Glutamatergic neuron (in vitro differentiated cells): ENCODE measurements at regions not wholly inside any gene's neighbourhood (a gene's known extent, or its start where the extent isn't known, plus 50 kb on each side); places are given as distances from the start of the nearest gene placed in this dataset.
"Not testable (repeated sequence)": the region's sequence is repeated elsewhere in the genome, so short reads cannot be mapped to it uniquely, and the experiment has no call there.

Experiments used
- DNase-seq: peaks from one replicate; pipeline ENCODE4 v3.0.0; 2022
- H3K27ac Mint-ChIP-seq: one replicate; pipeline ENCODE4 v1.8.0; 2020; ENCODE audit warnings: mild to moderate bottlenecking, mixed read lengths, inconsistent platforms; ENCODE audit not compliant: unreplicated experiment
- H3K27me3 Mint-ChIP-seq: one replicate; pipeline ENCODE4 v1.8.0; 2020; ENCODE audit warnings: mild to moderate bottlenecking, moderate library complexity, mixed read lengths, inconsistent platforms; ENCODE audit not compliant: unreplicated experiment
- H3K36me3 Mint-ChIP-seq: one replicate; pipeline ENCODE4 v1.8.0; 2020; ENCODE audit warnings: mild to moderate bottlenecking, mixed read lengths, inconsistent platforms; ENCODE audit not compliant: unreplicated experiment
- H3K4me1 Mint-ChIP-seq: one replicate; pipeline ENCODE4 v1.8.0; 2020; ENCODE audit warnings: mild to moderate bottlenecking, low read depth, mixed read lengths, inconsistent platforms; ENCODE audit not compliant: unreplicated experiment
- H3K4me3 Mint-ChIP-seq: one replicate; pipeline ENCODE4 v1.8.0; 2020; ENCODE audit warnings: mild to moderate bottlenecking, mixed read lengths, inconsistent platforms; ENCODE audit not compliant: unreplicated experiment
- H3K9me3 Mint-ChIP-seq: one replicate; pipeline ENCODE4 v1.8.0; 2020; ENCODE audit warnings: mild to moderate bottlenecking, moderate library complexity, mixed read lengths, inconsistent platforms; ENCODE audit not compliant: unreplicated experiment
- CTCF ChIP-seq: fragments of 200-600 bp; sonication (generic); IDR thresholded peaks from one replicate; pipeline ENCODE4 v1.5.0; 2021; ENCODE audit not compliant: partially characterized antibody, unreplicated experiment

DNA sequence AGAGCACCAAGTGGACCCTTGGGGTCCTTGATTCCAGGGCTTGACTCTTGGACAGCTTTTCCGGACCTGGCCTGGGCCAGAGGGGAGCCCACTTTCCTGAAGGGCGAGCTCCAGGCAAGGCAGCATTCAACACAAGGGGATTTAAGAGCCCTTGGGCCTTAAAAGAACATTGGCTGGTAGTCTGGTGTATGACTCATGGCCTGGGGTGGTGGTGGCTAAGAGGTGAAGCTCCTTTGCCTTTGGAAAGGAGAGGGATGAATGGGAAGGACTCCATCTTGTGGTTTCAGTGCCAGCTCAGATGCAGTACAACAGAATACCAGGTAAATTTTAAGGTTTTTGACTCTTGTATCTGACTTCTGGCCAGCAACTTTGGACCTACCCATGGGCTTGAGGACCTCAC is 760.7 kb downstream of the GRIK2 start:
- Mint-ChIP-seq H3K4me1 (no peaks in the 10 kb centered on the region), H3K27me3 (no peaks in the 10 kb centered on the region), H3K27ac (no peak overlapping the region), H3K4me3 (no peak overlapping the region), H3K36me3 (no peaks in the 10 kb centered on the region), H3K9me3 (no peaks in the 10 kb centered on the region)
- DNase-seq, result no peak
- TF ChIP-seq CTCF, result no peak

GRCh38 chr6:102154874-102155273 is 761.4 kb downstream of the GRIK2 start:
- H3K4me3 Mint-ChIP-seq, result no peak overlapping the region
- no peak for TF ChIP-seq CTCF
- no peaks in the 10 kb centered on the region for H3K4me1 Mint-ChIP-seq
- no peak overlapping the region for H3K27ac Mint-ChIP-seq
- DNase-seq, result no peak
- no peaks in the 10 kb centered on the region for H3K27me3 Mint-ChIP-seq
- no peaks in the 10 kb centered on the region for H3K9me3 Mint-ChIP-seq
- H3K36me3 Mint-ChIP-seq, result no peaks in the 10 kb centered on the region

GRCh38 chr6:102169802-102170201 is 776.3 kb downstream of the GRIK2 start:
- not testable (repeated sequence) for H3K4me1 Mint-ChIP-seq

DNA sequence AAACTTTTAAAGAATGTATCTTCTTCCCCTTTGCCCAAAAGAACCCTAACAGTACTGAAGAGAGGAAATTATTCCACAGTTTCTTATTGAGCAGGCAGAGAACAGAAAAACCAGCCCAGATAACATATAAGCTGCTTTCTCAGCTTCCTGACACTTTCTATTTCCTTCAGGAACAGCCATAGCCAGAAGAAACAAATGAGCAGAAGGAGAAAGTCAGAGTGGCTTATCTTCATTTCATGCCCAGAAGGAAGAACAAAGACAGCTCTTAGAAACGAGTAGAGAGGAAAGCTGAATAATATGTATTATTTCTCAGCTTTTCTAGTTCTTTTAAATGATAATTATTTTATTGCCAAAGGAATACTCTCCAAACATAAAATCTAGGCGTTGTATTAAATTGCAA is 793.7 kb downstream of the GRIK2 start:
- no peak for DNase-seq
- no peaks in the 10 kb centered on the region for H3K27me3 Mint-ChIP-seq
- no peak overlapping the region for H3K27ac Mint-ChIP-seq
- H3K4me3 Mint-ChIP-seq, result no peak overlapping the region
- H3K4me1 Mint-ChIP-seq, result no peaks in the 10 kb centered on the region
- no peaks in the 10 kb centered on the region for H3K9me3 Mint-ChIP-seq
- no peak for TF ChIP-seq CTCF
- no peaks in the 10 kb centered on the region for H3K36me3 Mint-ChIP-seq

More at GRCh38 chr6:102169802-102170201, 776.3 kb downstream of the GRIK2 start:
- DNase-seq, H3K9me3 Mint-ChIP-seq, H3K27me3 Mint-ChIP-seq, H3K36me3 Mint-ChIP-seq, H3K4me3 Mint-ChIP-seq, H3K27ac Mint-ChIP-seq: not testable (repeated sequence)

- no peak for TF ChIP-seq CTCF
- peaks cover 2% of the 10 kb centered on the region for H3K27me3 Mint-ChIP-seq
- no peak overlapping the region for H3K4me3 Mint-ChIP-seq
- peaks cover 19% of the 10 kb centered on the region for H3K9me3 Mint-ChIP-seq
- H3K27ac Mint-ChIP-seq, result no peak overlapping the region
- H3K4me1 Mint-ChIP-seq, result no peaks in the 10 kb centered on the region
- H3K36me3 Mint-ChIP-seq, result peaks cover 24% of the 10 kb centered on the region
- DNase-seq, result no peak
Measured at GRCh38 chr6:102195311-102195710, 801.8 kb downstream of the GRIK2 start.

DNA sequence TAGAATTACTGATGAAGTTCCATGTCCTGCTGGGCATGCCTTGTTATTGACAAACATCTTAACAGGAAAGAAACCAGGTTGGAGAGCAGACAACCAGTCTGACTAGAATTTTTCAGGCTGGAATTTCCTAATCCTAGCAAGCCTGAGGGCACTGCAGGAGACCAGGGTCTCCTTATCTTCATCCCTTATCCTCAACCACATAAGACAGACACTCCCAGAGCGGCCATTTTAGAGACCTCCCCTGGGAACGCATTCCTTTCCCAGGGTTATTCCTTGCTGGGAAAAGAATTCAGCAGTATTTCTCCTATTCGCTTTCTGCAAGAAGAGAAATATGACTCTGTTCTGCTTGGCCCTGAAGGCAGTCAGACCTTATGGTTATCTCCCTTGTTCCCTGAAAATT is 803.7 kb downstream of the GRIK2 start:
- no peak overlapping the region for H3K4me3 Mint-ChIP-seq
- no peaks in the 10 kb centered on the region for H3K4me1 Mint-ChIP-seq
- TF ChIP-seq CTCF, result no peak
- DNase-seq, result peak; percentile 24
- H3K36me3 Mint-ChIP-seq, result peaks cover 24% of the 10 kb centered on the region
- H3K27ac Mint-ChIP-seq, result no peak overlapping the region
- H3K9me3 Mint-ChIP-seq, result peaks cover 19% of the 10 kb centered on the region
- H3K27me3 Mint-ChIP-seq, result peaks cover 2% of the 10 kb centered on the region
